ENCODE measurements at regions not wholly inside any gene's neighbourhood (a gene's known extent, or its start where the extent isn't known, plus 50 kb on each side); places are given as distances from the start of the nearest gene placed in this dataset.

- intact Hi-C loops (cut with micrococcal nuclease; ENCODE audit: unreplicated experiment) = no loop called here
- ChIA-PET CTCF (no interaction called here), POLR2A (no interaction called here)
- no peak for DNase-seq (ENCODE audit: low read depth, low spot score)
- no TSS peak for BruUV-seq (replicated peaks)
- in situ Hi-C loops (cut with HindIII; ENCODE audit: low pct_unique_long_range_greater_than_20kb, low sequenced_read_pairs) = no loop called here
- no peaks in the 10 kb centered on the region for H3K36me3 ChIP-seq (ENCODE audit: control insufficient read depth, insufficient read depth, low read length)
- ATAC-seq = no peak
- H3K4me1 ChIP-seq (ENCODE audit: control insufficient read depth, insufficient read depth, low read length) = no peaks in the 10 kb centered on the region
- H3K4me3 ChIP-seq (ENCODE audit: low read depth in 2 of 2, low read length in 2 of 2) = no peak overlapping the region
- TF ChIP-seq CTCF (IDR thresholded peaks at IDR 0.05) (no peak), TCF7L2 (IDR thresholded peaks at IDR 0.05; ENCODE audit: low read depth, low read length) (no peak), POLR2AphosphoS5 (IDR thresholded peaks at IDR 0.05; ENCODE audit: low read depth, low read length) (no peak), SIN3A (IDR thresholded peaks at IDR 0.05; ENCODE audit: borderline replicate concordance, insufficient read depth, low read depth, low read length) (no peak)
- TF ChIP-seq, protein P1, sequence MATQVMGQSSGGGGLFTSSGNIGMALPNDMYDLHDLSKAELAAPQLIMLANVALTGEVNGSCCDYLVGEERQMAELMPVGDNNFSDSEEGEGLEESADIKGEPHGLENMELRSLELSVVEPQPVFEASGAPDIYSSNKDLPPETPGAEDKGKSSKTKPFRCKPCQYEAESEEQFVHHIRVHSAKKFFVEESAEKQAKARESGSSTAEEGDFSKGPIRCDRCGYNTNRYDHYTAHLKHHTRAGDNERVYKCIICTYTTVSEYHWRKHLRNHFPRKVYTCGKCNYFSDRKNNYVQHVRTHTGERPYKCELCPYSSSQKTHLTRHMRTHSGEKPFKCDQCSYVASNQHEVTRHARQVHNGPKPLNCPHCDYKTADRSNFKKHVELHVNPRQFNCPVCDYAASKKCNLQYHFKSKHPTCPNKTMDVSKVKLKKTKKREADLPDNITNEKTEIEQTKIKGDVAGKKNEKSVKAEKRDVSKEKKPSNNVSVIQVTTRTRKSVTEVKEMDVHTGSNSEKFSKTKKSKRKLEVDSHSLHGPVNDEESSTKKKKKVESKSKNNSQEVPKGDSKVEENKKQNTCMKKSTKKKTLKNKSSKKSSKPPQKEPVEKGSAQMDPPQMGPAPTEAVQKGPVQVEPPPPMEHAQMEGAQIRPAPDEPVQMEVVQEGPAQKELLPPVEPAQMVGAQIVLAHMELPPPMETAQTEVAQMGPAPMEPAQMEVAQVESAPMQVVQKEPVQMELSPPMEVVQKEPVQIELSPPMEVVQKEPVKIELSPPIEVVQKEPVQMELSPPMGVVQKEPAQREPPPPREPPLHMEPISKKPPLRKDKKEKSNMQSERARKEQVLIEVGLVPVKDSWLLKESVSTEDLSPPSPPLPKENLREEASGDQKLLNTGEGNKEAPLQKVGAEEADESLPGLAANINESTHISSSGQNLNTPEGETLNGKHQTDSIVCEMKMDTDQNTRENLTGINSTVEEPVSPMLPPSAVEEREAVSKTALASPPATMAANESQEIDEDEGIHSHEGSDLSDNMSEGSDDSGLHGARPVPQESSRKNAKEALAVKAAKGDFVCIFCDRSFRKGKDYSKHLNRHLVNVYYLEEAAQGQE (IDR thresholded peaks at IDR 0.05; ENCODE audit: insufficient read depth in 1 of 2, low read depth in 2 of 2, low read length in 1 of 2) = no peak
- no peak overlapping the region for H3K27ac ChIP-seq (ENCODE audit: low read length)
- H3K9me3 ChIP-seq (ENCODE audit: control insufficient read depth, insufficient read depth, low read depth, low read length) = no peaks in the 10 kb centered on the region
- no peaks in the 10 kb centered on the region; the same call in 1 of the 2 replicates for H3K27me3 ChIP-seq (ENCODE audit: control insufficient read depth, insufficient read depth, low read length)
Observed at GRCh38 chr22:48711669-48712068, 1116.0 kb downstream of the BRD1 start.

DNA sequence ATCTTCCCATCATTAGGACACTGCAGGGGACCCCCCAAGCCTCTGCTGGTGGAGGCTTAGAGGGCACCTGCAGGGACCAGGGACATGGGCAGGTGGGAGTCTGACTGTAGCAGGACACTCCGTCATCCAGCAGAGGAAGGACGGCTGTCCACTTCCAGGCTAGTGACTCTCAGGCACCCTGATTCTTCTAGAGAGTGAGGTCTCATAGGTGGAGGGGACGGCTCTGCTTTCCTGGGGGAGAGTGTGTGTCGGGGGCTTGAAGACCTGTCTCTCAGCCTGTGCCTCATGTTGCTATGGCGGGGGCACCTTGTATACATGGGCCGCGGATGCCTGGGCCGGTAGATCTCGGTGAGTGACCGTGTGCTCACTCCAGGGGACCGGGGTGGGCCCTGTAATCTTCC lies 1116.6 kb downstream of the BRD1 start:
- Histone ChIP-seq H3K36me3 (ENCODE audit: control insufficient read depth, insufficient read depth, low read length) (no peaks in the 10 kb centered on the region), H3K27me3 (ENCODE audit: control insufficient read depth, insufficient read depth, low read length) (no peaks in the 10 kb centered on the region; the same call in 1 of the 2 replicates), H3K27ac (ENCODE audit: low read length) (no peak overlapping the region), H3K4me1 (ENCODE audit: control insufficient read depth, insufficient read depth, low read length) (no peaks in the 10 kb centered on the region), H3K4me3 (ENCODE audit: low read depth in 2 of 2, low read length in 2 of 2) (no peak overlapping the region), H3K9me3 (ENCODE audit: control insufficient read depth, insufficient read depth, low read depth, low read length) (no peaks in the 10 kb centered on the region)
- ChIA-PET CTCF (no interaction called here), POLR2A (no interaction called here)
- intact Hi-C loops (cut with micrococcal nuclease; ENCODE audit: unreplicated experiment) = no loop called here
- no TSS peak for BruUV-seq (replicated peaks)
- in situ Hi-C loops (cut with HindIII; ENCODE audit: low pct_unique_long_range_greater_than_20kb, low sequenced_read_pairs) = no loop called here
- ATAC-seq = no peak
- no peak for DNase-seq (ENCODE audit: low read depth, low spot score)
- TF ChIP-seq POLR2AphosphoS5 (IDR thresholded peaks at IDR 0.05; ENCODE audit: low read depth, low read length) = no peak
- no peak for TF ChIP-seq TCF7L2 (IDR thresholded peaks at IDR 0.05; ENCODE audit: low read depth, low read length)
- TF ChIP-seq SIN3A (IDR thresholded peaks at IDR 0.05; ENCODE audit: borderline replicate concordance, insufficient read depth, low read depth, low read length) = no peak
- no peak for TF ChIP-seq CTCF (IDR thresholded peaks at IDR 0.05)
- TF ChIP-seq, protein P1 (IDR thresholded peaks at IDR 0.05; ENCODE audit: insufficient read depth in 1 of 2, low read depth in 2 of 2, low read length in 1 of 2) = no peak

Measured in Panc1 (cell line).